Mesothelial cell of epicardium (in vitro differentiated cells): ENCODE measurements at regions not wholly inside any gene's neighbourhood (a gene's known extent, or its start where the extent isn't known, plus 50 kb on each side); places are given as distances from the start of the nearest gene placed in this dataset.

ENCODE experiments used
- DNase-seq, 2 experiments: peaks; one replicate each; pipeline ENCODE4 v3.0.0; 2021; ENCODE audit warnings: low spot score in 2 of 2; ENCODE audit not compliant: unreplicated experiment in 2 of 2
- H3K27ac Mint-ChIP-seq: 2 replicates; pipeline ENCODE4 v1.8.0; 2021; ENCODE audit warnings: mixed read lengths
- H3K27me3 Mint-ChIP-seq: 2 replicates; pipeline ENCODE4 v1.8.0; 2021; ENCODE audit warnings: low read depth, mixed read lengths
- H3K36me3 Mint-ChIP-seq: 2 replicates; pipeline ENCODE4 v1.8.0; 2021; ENCODE audit warnings: mixed read lengths
- H3K4me1 Mint-ChIP-seq: 2 replicates; pipeline ENCODE4 v1.8.0; 2021; ENCODE audit warnings: mixed read lengths
- H3K4me3 Mint-ChIP-seq: 2 replicates; pipeline ENCODE4 v1.8.0; 2021; ENCODE audit warnings: mild to moderate bottlenecking, moderate library complexity, mixed read lengths
- H3K9me3 Mint-ChIP-seq: 2 replicates; pipeline ENCODE4 v1.8.0; 2021; ENCODE audit warnings: mixed read lengths
- CTCF ChIP-seq: fragments of 200-600 bp; sonication (generic); IDR thresholded peaks from one replicate; pipeline ENCODE4 v1.5.0; 2021; ENCODE audit warnings: antibody characterized with exemption; ENCODE audit not compliant: unreplicated experiment

- Mint-ChIP-seq H3K4me1 (peaks cover 73% of the 10 kb centered on the region), H3K9me3 (peaks cover 10% of the 10 kb centered on the region), H3K4me3 (no peak overlapping the region), H3K36me3 (no peaks in the 10 kb centered on the region), H3K27ac (peak overlapping the region; percentile 90), H3K27me3 (no peaks in the 10 kb centered on the region)
- no peak for DNase-seq
- no peak for TF ChIP-seq CTCF
Observed at GRCh38 chr2:37795938-37796337, 124.5 kb upstream of the CDC42EP3 start.

GRCh38 chr2:37796481-37796880 lies 125.0 kb upstream of the CDC42EP3 start:
- DNase-seq, result no peak
- H3K27ac Mint-ChIP-seq, result peak overlapping the region; percentile 90
- no peak for TF ChIP-seq CTCF
- H3K4me1 Mint-ChIP-seq, result peaks cover 71% of the 10 kb centered on the region
- H3K36me3 Mint-ChIP-seq, result no peaks in the 10 kb centered on the region
- no peak overlapping the region for H3K4me3 Mint-ChIP-seq
- H3K9me3 Mint-ChIP-seq, result peaks cover 5% of the 10 kb centered on the region
- no peaks in the 10 kb centered on the region for H3K27me3 Mint-ChIP-seq

GRCh38 chr2:37797081-37797480 lies 125.6 kb upstream of the CDC42EP3 start:
- H3K4me1 Mint-ChIP-seq, result peaks cover 72% of the 10 kb centered on the region
- no peak for TF ChIP-seq CTCF
- H3K27ac Mint-ChIP-seq, result peak overlapping the region; percentile 90
- no peaks in the 10 kb centered on the region for H3K27me3 Mint-ChIP-seq
- peaks cover 3% of the 10 kb centered on the region for H3K9me3 Mint-ChIP-seq
- no peak overlapping the region for H3K4me3 Mint-ChIP-seq
- no peak for DNase-seq
- H3K36me3 Mint-ChIP-seq, result no peaks in the 10 kb centered on the region

GRCh38 chr2:37798315-37799005 lies 126.6 kb upstream of the RMDN2 start:
- H3K4me3 Mint-ChIP-seq, result no peak overlapping the region
- no peaks in the 10 kb centered on the region for H3K36me3 Mint-ChIP-seq
- DNase-seq, result no peak
- peaks cover 68% of the 10 kb centered on the region for H3K4me1 Mint-ChIP-seq
- no peak for TF ChIP-seq CTCF
- peak overlapping the region; percentile 63 for H3K27ac Mint-ChIP-seq
- no peaks in the 10 kb centered on the region for H3K27me3 Mint-ChIP-seq
- no peaks in the 10 kb centered on the region for H3K9me3 Mint-ChIP-seq

GRCh38 chr2:37800176-37800858 lies 124.8 kb upstream of the RMDN2 start:
- no peak for DNase-seq
- peaks cover 52% of the 10 kb centered on the region for H3K4me1 Mint-ChIP-seq
- no peaks in the 10 kb centered on the region for H3K27me3 Mint-ChIP-seq
- H3K9me3 Mint-ChIP-seq, result no peaks in the 10 kb centered on the region
- peaks cover 2% of the 10 kb centered on the region for H3K36me3 Mint-ChIP-seq
- H3K27ac Mint-ChIP-seq, result no peak overlapping the region
- TF ChIP-seq CTCF, result no peak
- H3K4me3 Mint-ChIP-seq, result no peak overlapping the region
